Activated CD4-positive, alpha-beta memory T cell treated with anti-CD3 and anti-CD28 coated beads, Interleukin-2, amount 10 ng/mL, durations not matched to agents 7 days and 5 days (primary cell): ENCODE measurements at regions not wholly inside any gene's neighbourhood (a gene's known extent, or its start where the extent isn't known, plus 50 kb on each side); places are given as distances from the start of the nearest gene placed in this dataset.

Experiments used
- CTCF ChIA-PET: fragments of 350-600 bp; sonication (Branson Sonifier 250); formaldehyde crosslinking; loops from one replicate; lab custom pipeline; 2021; ENCODE audit warnings: antibody characterized with exemption, inconsistent platforms; lab: Charles Lee
- POLR2A ChIA-PET: fragments of 350-600 bp; sonication (Branson Sonifier 250); formaldehyde crosslinking; loops from one replicate; lab custom pipeline; 2021; ENCODE audit warnings: antibody characterized with exemption; lab: Charles Lee
- DNase-seq: peaks from one replicate; pipeline ENCODE4 v3.0.0-alpha.2; 2020
- H3K27ac Mint-ChIP-seq: one replicate; pipeline ENCODE4 v1.8.0; 2021; ENCODE audit warnings: mild to moderate bottlenecking, mixed read lengths
- H3K27me3 Mint-ChIP-seq: one replicate; pipeline ENCODE4 v1.8.0; 2021; ENCODE audit warnings: mixed read lengths
- H3K36me3 Mint-ChIP-seq: one replicate; pipeline ENCODE4 v1.8.0; 2021; ENCODE audit warnings: low read depth, mixed read lengths
- H3K4me1 Mint-ChIP-seq: one replicate; pipeline ENCODE4 v1.8.0; 2021; ENCODE audit warnings: mixed read lengths
- H3K4me3 Mint-ChIP-seq: one replicate; pipeline ENCODE4 v1.8.0; 2021; ENCODE audit warnings: mild to moderate bottlenecking, mixed read lengths
- H3K9me3 Mint-ChIP-seq: one replicate; pipeline ENCODE4 v1.8.0; 2021; ENCODE audit warnings: mixed read lengths

- Mint-ChIP-seq H3K4me3 (no peak overlapping the region), H3K36me3 (peaks cover 6% of the 10 kb centered on the region), H3K9me3 (peaks cover 5% of the 10 kb centered on the region), H3K4me1 (peaks cover 10% of the 10 kb centered on the region), H3K27ac (no peak overlapping the region), H3K27me3 (peaks cover 4% of the 10 kb centered on the region)
- ChIA-PET CTCF (no interaction called here), POLR2A (interaction anchor here (0.8 kb wide), 1 partner anchor 217 kb away, joined by 3 read pairs; no protein-coding TSS in a partner anchor)
- no peak for DNase-seq
Measured at GRCh38 chr6:140594806-140595128, 1220.3 kb upstream of the CITED2 start.

DNA sequence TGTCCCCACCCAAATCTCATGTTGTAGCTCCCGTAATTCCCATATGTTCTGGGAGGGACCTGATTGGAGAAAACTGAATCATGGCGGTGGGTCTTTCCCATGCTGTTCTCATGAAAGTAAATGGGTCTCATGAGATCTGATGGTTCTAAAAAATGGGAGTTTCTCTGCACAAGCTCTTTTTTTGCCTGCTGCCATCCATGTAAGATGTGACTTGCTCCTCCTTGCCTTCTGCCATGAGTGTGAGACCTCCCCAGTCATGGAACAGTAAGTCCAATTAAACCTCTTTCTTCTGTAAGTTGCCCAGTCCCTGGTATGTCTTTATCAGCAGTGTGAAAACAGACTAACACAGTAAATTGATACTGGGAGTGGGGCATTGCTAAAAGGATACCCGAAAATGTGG is 1218.4 kb upstream of the CITED2 start:
- H3K27me3 Mint-ChIP-seq: no peaks in the 10 kb centered on the region
- peaks cover 5% of the 10 kb centered on the region for H3K9me3 Mint-ChIP-seq
- no peak for DNase-seq
- H3K4me3 Mint-ChIP-seq: no peak overlapping the region
- POLR2A ChIA-PET: no interaction called here
- peaks cover 7% of the 10 kb centered on the region for H3K36me3 Mint-ChIP-seq
- peaks cover 10% of the 10 kb centered on the region for H3K4me1 Mint-ChIP-seq
- H3K27ac Mint-ChIP-seq: no peak overlapping the region
- CTCF ChIA-PET: no interaction called here

- peaks cover 21% of the 10 kb centered on the region for H3K4me1 Mint-ChIP-seq
- peaks cover 23% of the 10 kb centered on the region for H3K36me3 Mint-ChIP-seq
- H3K9me3 Mint-ChIP-seq: peaks cover 14% of the 10 kb centered on the region
Measured at GRCh38 chr6:140590641-140591040, 1216.2 kb upstream of the CITED2 start.

GRCh38 chr6:140586426-140587061 is 1212.1 kb upstream of the CITED2 start:
- Mint-ChIP-seq H3K4me1 (peaks cover 53% of the 10 kb centered on the region), H3K4me3 (no peak overlapping the region), H3K27ac (peak overlapping the region; percentile 82), H3K27me3 (no peaks in the 10 kb centered on the region), H3K9me3 (peaks cover 28% of the 10 kb centered on the region), H3K36me3 (peaks cover 45% of the 10 kb centered on the region)
- peak; percentile 34 for DNase-seq
- POLR2A ChIA-PET: interaction anchor here (0.8 to 1.2 kb wide), 2 partner anchors 11 to 1212 kb away, joined by 3 read pairs; partner anchors contain the start of gene CITED2
- CTCF ChIA-PET: no interaction called here

More at GRCh38 chr6:140590641-140591040, 1216.2 kb upstream of the CITED2 start:
- DNase-seq: no peak
- Mint-ChIP-seq H3K27ac (no peak overlapping the region), H3K27me3 (no peaks in the 10 kb centered on the region), H3K4me3 (no peak overlapping the region)
- POLR2A ChIA-PET: no interaction called here
- CTCF ChIA-PET: no interaction called here

GRCh38 chr6:140581601-140582000 is 1207.2 kb upstream of the CITED2 start:
- no peak for DNase-seq
- Mint-ChIP-seq H3K27ac (peak overlapping the region; percentile 52), H3K4me1 (peaks cover 55% of the 10 kb centered on the region), H3K27me3 (peaks cover 6% of the 10 kb centered on the region), H3K9me3 (peaks cover 26% of the 10 kb centered on the region), H3K36me3 (peaks cover 50% of the 10 kb centered on the region), H3K4me3 (no peak overlapping the region)
- CTCF ChIA-PET: no interaction called here
- POLR2A ChIA-PET: no interaction called here

- Mint-ChIP-seq H3K4me1 (peaks cover 40% of the 10 kb centered on the region), H3K9me3 (peaks cover 25% of the 10 kb centered on the region), H3K36me3 (peaks cover 42% of the 10 kb centered on the region), H3K27me3 (peaks cover 8% of the 10 kb centered on the region), H3K27ac (no peak overlapping the region), H3K4me3 (no peak overlapping the region)
- POLR2A ChIA-PET: no interaction called here
- CTCF ChIA-PET: interaction anchor here (1.1 kb wide), 1 partner anchor 1210 kb away, joined by 4 read pairs; no protein-coding TSS in a partner anchor
- no peak for DNase-seq
Measured at GRCh38 chr6:140579918-140580317, 1205.5 kb upstream of the CITED2 start.

DNA sequence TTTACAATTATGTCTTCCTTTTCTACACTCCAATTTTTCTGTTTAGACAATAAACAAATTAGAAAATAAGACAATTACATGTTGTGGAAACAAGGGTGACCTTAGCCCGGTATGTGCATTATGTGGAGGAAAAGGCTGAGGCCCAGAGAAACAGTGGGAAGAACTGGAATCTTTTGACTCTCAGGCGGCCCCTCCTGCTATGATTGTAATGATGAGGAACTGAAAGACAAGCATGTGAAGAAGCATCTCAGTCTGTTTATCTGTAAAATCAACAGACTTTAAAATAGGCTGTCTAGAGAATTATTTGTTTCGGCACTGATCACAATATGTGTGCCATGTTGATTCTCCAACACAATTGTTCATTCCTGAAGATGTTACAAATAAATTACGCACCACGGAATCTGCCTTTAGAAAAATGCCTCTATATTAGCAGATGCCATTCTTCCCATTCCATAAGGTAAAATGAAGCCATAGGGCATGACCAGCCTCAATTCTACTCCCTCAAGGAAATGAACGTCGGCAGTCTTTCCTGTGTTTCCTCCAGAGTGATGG is 1201.6 kb upstream of the CITED2 start:
- ChIA-PET CTCF (no interaction called here), POLR2A (no interaction called here)
- peaks cover 9% of the 10 kb centered on the region for H3K27me3 Mint-ChIP-seq
- no peak overlapping the region for H3K4me3 Mint-ChIP-seq
- no peak overlapping the region for H3K27ac Mint-ChIP-seq
- peaks cover 27% of the 10 kb centered on the region for H3K4me1 Mint-ChIP-seq
- DNase-seq: no peak
- peaks cover 20% of the 10 kb centered on the region for H3K36me3 Mint-ChIP-seq
- H3K9me3 Mint-ChIP-seq: peaks cover 13% of the 10 kb centered on the region

GRCh38 chr6:140572867-140573266 is 1198.4 kb upstream of the CITED2 start:
- no peak overlapping the region for H3K4me3 Mint-ChIP-seq
- H3K36me3 Mint-ChIP-seq: peaks cover 6% of the 10 kb centered on the region
- H3K27ac Mint-ChIP-seq: no peak overlapping the region
- no peak for DNase-seq
- ChIA-PET POLR2A (no interaction called here), CTCF (interaction anchor here (0.6 kb wide), 1 partner anchor 389 kb away, joined by 4 read pairs; no protein-coding TSS in a partner anchor)
- H3K4me1 Mint-ChIP-seq: peaks cover 16% of the 10 kb centered on the region
- H3K27me3 Mint-ChIP-seq: peaks cover 15% of the 10 kb centered on the region
- H3K9me3 Mint-ChIP-seq: peaks cover 11% of the 10 kb centered on the region

DNA sequence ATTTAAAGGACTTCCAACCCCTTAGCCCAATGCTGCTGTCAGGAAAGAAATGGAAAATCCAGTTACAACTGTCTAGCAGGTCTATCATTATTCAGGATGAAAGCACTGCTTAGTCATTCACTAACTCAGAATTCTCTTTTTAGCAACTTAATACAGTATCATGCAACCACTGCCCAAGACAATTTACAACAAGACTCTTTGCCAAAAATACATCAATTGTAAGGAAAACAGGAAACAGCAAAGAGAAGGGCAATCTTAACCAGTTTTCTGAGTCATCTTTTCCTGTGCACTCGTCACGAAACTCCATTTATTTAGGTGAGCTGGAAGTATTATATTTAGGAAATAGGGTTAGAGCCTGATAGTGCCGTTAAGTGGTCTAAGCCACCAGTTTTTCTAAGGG is 1197.7 kb upstream of the CITED2 start:
- peaks cover 16% of the 10 kb centered on the region for H3K4me1 Mint-ChIP-seq
- no peak for DNase-seq
- peaks cover 11% of the 10 kb centered on the region for H3K27me3 Mint-ChIP-seq
- peaks cover 6% of the 10 kb centered on the region for H3K36me3 Mint-ChIP-seq
- H3K9me3 Mint-ChIP-seq: peaks cover 11% of the 10 kb centered on the region
- ChIA-PET POLR2A (no interaction called here), CTCF (no interaction called here)
- no peak overlapping the region for H3K4me3 Mint-ChIP-seq
- no peak overlapping the region for H3K27ac Mint-ChIP-seq

GRCh38 chr6:140571145-140571544 is 1196.7 kb upstream of the CITED2 start:
- Mint-ChIP-seq H3K9me3 (peaks cover 11% of the 10 kb centered on the region), H3K4me1 (peaks cover 16% of the 10 kb centered on the region), H3K27me3 (peaks cover 7% of the 10 kb centered on the region), H3K4me3 (no peak overlapping the region), H3K27ac (no peak overlapping the region), H3K36me3 (peaks cover 3% of the 10 kb centered on the region)
- POLR2A ChIA-PET: no interaction called here
- CTCF ChIA-PET: no interaction called here
- DNase-seq: no peak

DNA sequence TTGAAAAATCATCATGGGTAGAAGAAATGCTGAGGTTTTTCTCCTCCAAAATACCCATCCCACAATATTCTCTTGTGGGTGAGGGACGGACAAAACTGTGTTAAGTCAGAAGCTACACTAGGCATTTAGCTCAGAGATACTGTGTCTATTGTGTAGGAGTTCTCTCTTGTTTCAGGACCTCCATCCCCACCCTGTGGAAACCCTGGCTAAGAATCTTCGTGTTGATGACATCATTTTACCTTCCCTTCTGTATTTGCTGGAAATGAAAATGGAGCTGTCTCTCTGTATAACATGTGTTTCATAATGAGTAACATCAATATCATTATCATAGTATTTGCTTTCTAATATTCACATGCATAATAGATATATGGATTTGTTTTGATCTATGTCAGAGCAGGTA is 1193.0 kb upstream of the CITED2 start:
- H3K27me3 Mint-ChIP-seq: peaks cover 7% of the 10 kb centered on the region
- no peak for DNase-seq
- peaks cover 3% of the 10 kb centered on the region for H3K36me3 Mint-ChIP-seq
- H3K4me1 Mint-ChIP-seq: peaks cover 11% of the 10 kb centered on the region
- POLR2A ChIA-PET: no interaction called here
- H3K9me3 Mint-ChIP-seq: peaks cover 5% of the 10 kb centered on the region
- no peak overlapping the region for H3K27ac Mint-ChIP-seq
- H3K4me3 Mint-ChIP-seq: no peak overlapping the region
- CTCF ChIA-PET: no interaction called here

- H3K4me1 Mint-ChIP-seq: peaks cover 4% of the 10 kb centered on the region
- no peak for DNase-seq
- ChIA-PET POLR2A (interaction anchor here (0.6 kb wide), 1 partner anchor 257 kb away, joined by 3 read pairs; no protein-coding TSS in a partner anchor), CTCF (interaction anchor here (1.7 kb wide), 1 partner anchor 9 kb away, joined by 3 read pairs; no protein-coding TSS in a partner anchor)
- H3K4me3 Mint-ChIP-seq: no peak overlapping the region
- H3K27ac Mint-ChIP-seq: no peak overlapping the region
- H3K36me3 Mint-ChIP-seq: peaks cover 3% of the 10 kb centered on the region
- H3K9me3 Mint-ChIP-seq: peaks cover 4% of the 10 kb centered on the region
- H3K27me3 Mint-ChIP-seq: peaks cover 7% of the 10 kb centered on the region
Measured at GRCh38 chr6:140566781-140567277, 1192.4 kb upstream of the CITED2 start.

- Mint-ChIP-seq H3K27me3 (peaks cover 4% of the 10 kb centered on the region), H3K4me3 (no peak overlapping the region), H3K27ac (no peak overlapping the region), H3K36me3 (no peaks in the 10 kb centered on the region), H3K4me1 (no peaks in the 10 kb centered on the region), H3K9me3 (peaks cover 4% of the 10 kb centered on the region)
- CTCF ChIA-PET: no interaction called here
- POLR2A ChIA-PET: no interaction called here
- DNase-seq: no peak
Measured at GRCh38 chr6:140563728-140564127, 1189.3 kb upstream of the CITED2 start.
